ENCODE measurements at regions not wholly inside any gene's neighbourhood (a gene's known extent, or its start where the extent isn't known, plus 50 kb on each side); places are given as distances from the start of the nearest gene placed in this dataset.

- Histone ChIP-seq H3K27me3 (ENCODE audit: low read depth, low read length) (no peaks in the 10 kb centered on the region), H3K27ac (ENCODE audit: low read length) (no peak overlapping the region), H3K4me1 (ENCODE audit: control insufficient read depth in 1 of 2, insufficient read depth in 2 of 2, low read length in 2 of 2) (no peaks in the 10 kb centered on the region), H3K9me3 (ENCODE audit: control insufficient read depth in 1 of 2, low read length in 2 of 2) (peaks cover 0 to 14% of the 10 kb centered on the region in 2 donors), H3K4me3 (ENCODE audit: low read depth in 1 of 2, low read length in 2 of 2) (no peak overlapping the region), H3K36me3 (ENCODE audit: control insufficient read depth in 1 of 2, insufficient read depth in 2 of 2, low read length in 2 of 2) (no peaks in the 10 kb centered on the region)
Observed at GRCh38 chr11:37689951-37690350, 1091.9 kb upstream of the RAG2 start.

GRCh38 chr11:37688456-37688855 is 1090.4 kb upstream of the RAG2 start:
- H3K27ac ChIP-seq (ENCODE audit: low read length): no peak overlapping the region
- H3K4me1 ChIP-seq (ENCODE audit: control insufficient read depth in 1 of 2, insufficient read depth in 2 of 2, low read length in 2 of 2): no peaks in the 10 kb centered on the region
- no peaks in the 10 kb centered on the region for H3K27me3 ChIP-seq (ENCODE audit: low read depth, low read length)
- peaks cover 0 to 2% of the 10 kb centered on the region in 2 donors for H3K9me3 ChIP-seq (ENCODE audit: control insufficient read depth in 1 of 2, low read length in 2 of 2)
- H3K36me3 ChIP-seq (ENCODE audit: control insufficient read depth in 1 of 2, insufficient read depth in 2 of 2, low read length in 2 of 2): no peaks in the 10 kb centered on the region
- H3K4me3 ChIP-seq (ENCODE audit: low read depth in 1 of 2, low read length in 2 of 2): no peak overlapping the region

GRCh38 chr11:37687130-37687529 is 1089.1 kb upstream of the RAG2 start:
- Histone ChIP-seq H3K27me3 (ENCODE audit: low read depth, low read length) (no peaks in the 10 kb centered on the region), H3K27ac (ENCODE audit: low read length) (no peak overlapping the region), H3K4me3 (ENCODE audit: low read depth in 1 of 2, low read length in 2 of 2) (no peak overlapping the region), H3K36me3 (ENCODE audit: control insufficient read depth in 1 of 2, insufficient read depth in 2 of 2, low read length in 2 of 2) (no peaks in the 10 kb centered on the region), H3K9me3 (ENCODE audit: control insufficient read depth in 1 of 2, low read length in 2 of 2) (no peaks in the 10 kb centered on the region), H3K4me1 (ENCODE audit: control insufficient read depth in 1 of 2, insufficient read depth in 2 of 2, low read length in 2 of 2) (no peaks in the 10 kb centered on the region)

- Histone ChIP-seq H3K4me3 (ENCODE audit: low read depth in 1 of 2, low read length in 2 of 2) (no peak overlapping the region), H3K27me3 (ENCODE audit: low read depth, low read length) (no peaks in the 10 kb centered on the region), H3K4me1 (ENCODE audit: control insufficient read depth in 1 of 2, insufficient read depth in 2 of 2, low read length in 2 of 2) (no peaks in the 10 kb centered on the region), H3K27ac (ENCODE audit: low read length) (no peak overlapping the region), H3K9me3 (ENCODE audit: control insufficient read depth in 1 of 2, low read length in 2 of 2) (no peaks in the 10 kb centered on the region), H3K36me3 (ENCODE audit: control insufficient read depth in 1 of 2, insufficient read depth in 2 of 2, low read length in 2 of 2) (no peaks in the 10 kb centered on the region)
Observed at GRCh38 chr11:37671321-37671720, 1073.3 kb upstream of the RAG2 start.

- Histone ChIP-seq H3K36me3 (ENCODE audit: control insufficient read depth in 1 of 2, insufficient read depth in 2 of 2, low read length in 2 of 2) (no peaks in the 10 kb centered on the region), H3K27ac (ENCODE audit: low read length) (no peak overlapping the region), H3K4me3 (ENCODE audit: low read depth in 1 of 2, low read length in 2 of 2) (no peak overlapping the region), H3K4me1 (ENCODE audit: control insufficient read depth in 1 of 2, insufficient read depth in 2 of 2, low read length in 2 of 2) (no peaks in the 10 kb centered on the region), H3K27me3 (ENCODE audit: low read depth, low read length) (no peaks in the 10 kb centered on the region), H3K9me3 (ENCODE audit: control insufficient read depth in 1 of 2, low read length in 2 of 2) (no peaks in the 10 kb centered on the region)
Observed at GRCh38 chr11:37666960-37667359, 1068.9 kb upstream of the RAG2 start.

- Histone ChIP-seq H3K27me3 (ENCODE audit: low read depth, low read length) (no peaks in the 10 kb centered on the region), H3K36me3 (ENCODE audit: control insufficient read depth in 1 of 2, insufficient read depth in 2 of 2, low read length in 2 of 2) (no peaks in the 10 kb centered on the region), H3K27ac (ENCODE audit: low read length) (no peak overlapping the region), H3K9me3 (ENCODE audit: control insufficient read depth in 1 of 2, low read length in 2 of 2) (no peaks in the 10 kb centered on the region), H3K4me3 (ENCODE audit: low read depth in 1 of 2, low read length in 2 of 2) (no peak overlapping the region), H3K4me1 (ENCODE audit: control insufficient read depth in 1 of 2, insufficient read depth in 2 of 2, low read length in 2 of 2) (no peaks in the 10 kb centered on the region)
Observed at GRCh38 chr11:37657645-37658044, 1059.6 kb upstream of the RAG2 start.

- Histone ChIP-seq H3K9me3 (ENCODE audit: control insufficient read depth in 1 of 2, low read length in 2 of 2) (no peaks in the 10 kb centered on the region), H3K27me3 (ENCODE audit: low read depth, low read length) (no peaks in the 10 kb centered on the region), H3K36me3 (ENCODE audit: control insufficient read depth in 1 of 2, insufficient read depth in 2 of 2, low read length in 2 of 2) (no peaks in the 10 kb centered on the region), H3K4me1 (ENCODE audit: control insufficient read depth in 1 of 2, insufficient read depth in 2 of 2, low read length in 2 of 2) (no peaks in the 10 kb centered on the region), H3K4me3 (ENCODE audit: low read depth in 1 of 2, low read length in 2 of 2) (no peak overlapping the region), H3K27ac (ENCODE audit: low read length) (no peak overlapping the region)
Observed at GRCh38 chr11:37647767-37648166, 1049.7 kb upstream of the RAG2 start.

GRCh38 chr11:37643968-37644367 is 1045.9 kb upstream of the RAG2 start:
- Histone ChIP-seq H3K36me3 (ENCODE audit: control insufficient read depth in 1 of 2, insufficient read depth in 2 of 2, low read length in 2 of 2) (no peaks in the 10 kb centered on the region), H3K4me3 (ENCODE audit: low read depth in 1 of 2, low read length in 2 of 2) (no peak overlapping the region), H3K4me1 (ENCODE audit: control insufficient read depth in 1 of 2, insufficient read depth in 2 of 2, low read length in 2 of 2) (no peaks in the 10 kb centered on the region), H3K27me3 (ENCODE audit: low read depth, low read length) (no peaks in the 10 kb centered on the region), H3K9me3 (ENCODE audit: control insufficient read depth in 1 of 2, low read length in 2 of 2) (no peaks in the 10 kb centered on the region), H3K27ac (ENCODE audit: low read length) (no peak overlapping the region)

- Histone ChIP-seq H3K36me3 (ENCODE audit: control insufficient read depth in 1 of 2, insufficient read depth in 2 of 2, low read length in 2 of 2) (no peaks in the 10 kb centered on the region), H3K27me3 (ENCODE audit: low read depth, low read length) (no peaks in the 10 kb centered on the region), H3K4me3 (ENCODE audit: low read depth in 1 of 2, low read length in 2 of 2) (no peak overlapping the region), H3K9me3 (ENCODE audit: control insufficient read depth in 1 of 2, low read length in 2 of 2) (no peaks in the 10 kb centered on the region), H3K4me1 (ENCODE audit: control insufficient read depth in 1 of 2, insufficient read depth in 2 of 2, low read length in 2 of 2) (no peaks in the 10 kb centered on the region), H3K27ac (ENCODE audit: low read length) (no peak overlapping the region)
Observed at GRCh38 chr11:37642296-37642695, 1044.3 kb upstream of the RAG2 start.

GRCh38 chr11:37632748-37633147 is 1034.7 kb upstream of the RAG2 start:
- no peak overlapping the region for H3K27ac ChIP-seq (ENCODE audit: low read length)
- H3K27me3 ChIP-seq (ENCODE audit: low read depth, low read length): no peaks in the 10 kb centered on the region
- H3K4me3 ChIP-seq (ENCODE audit: low read depth in 1 of 2, low read length in 2 of 2): no peak overlapping the region
- no peaks in the 10 kb centered on the region for H3K4me1 ChIP-seq (ENCODE audit: control insufficient read depth in 1 of 2, insufficient read depth in 2 of 2, low read length in 2 of 2)
- H3K36me3 ChIP-seq (ENCODE audit: control insufficient read depth in 1 of 2, insufficient read depth in 2 of 2, low read length in 2 of 2): no peaks in the 10 kb centered on the region
- H3K9me3 ChIP-seq (ENCODE audit: control insufficient read depth in 1 of 2, low read length in 2 of 2): no peaks in the 10 kb centered on the region

GRCh38 chr11:37630866-37631265 is 1032.8 kb upstream of the RAG2 start:
- Histone ChIP-seq H3K27me3 (ENCODE audit: low read depth, low read length) (no peaks in the 10 kb centered on the region), H3K27ac (ENCODE audit: low read length) (no peak overlapping the region), H3K36me3 (ENCODE audit: control insufficient read depth in 1 of 2, insufficient read depth in 2 of 2, low read length in 2 of 2) (no peaks in the 10 kb centered on the region), H3K4me3 (ENCODE audit: low read depth in 1 of 2, low read length in 2 of 2) (no peak overlapping the region), H3K4me1 (ENCODE audit: control insufficient read depth in 1 of 2, insufficient read depth in 2 of 2, low read length in 2 of 2) (no peaks in the 10 kb centered on the region), H3K9me3 (ENCODE audit: control insufficient read depth in 1 of 2, low read length in 2 of 2) (no peaks in the 10 kb centered on the region)

GRCh38 chr11:37623778-37624177 is 1025.7 kb upstream of the RAG2 start:
- Histone ChIP-seq H3K36me3 (ENCODE audit: control insufficient read depth in 1 of 2, insufficient read depth in 2 of 2, low read length in 2 of 2) (no peaks in the 10 kb centered on the region), H3K27me3 (ENCODE audit: low read depth, low read length) (no peaks in the 10 kb centered on the region)

More at GRCh38 chr11:37623778-37624177, 1025.7 kb upstream of the RAG2 start:
- H3K4me3 ChIP-seq (ENCODE audit: low read depth in 1 of 2, low read length in 2 of 2): no peak overlapping the region
- no peak overlapping the region for H3K27ac ChIP-seq (ENCODE audit: low read length)
- H3K9me3 ChIP-seq (ENCODE audit: control insufficient read depth in 1 of 2, low read length in 2 of 2): no peaks in the 10 kb centered on the region
- no peaks in the 10 kb centered on the region for H3K4me1 ChIP-seq (ENCODE audit: control insufficient read depth in 1 of 2, insufficient read depth in 2 of 2, low read length in 2 of 2)
